ENCODE measurements at regions not wholly inside any gene's neighbourhood (a gene's known extent, or its start where the extent isn't known, plus 50 kb on each side); places are given as distances from the start of the nearest gene placed in this dataset.

DNA sequence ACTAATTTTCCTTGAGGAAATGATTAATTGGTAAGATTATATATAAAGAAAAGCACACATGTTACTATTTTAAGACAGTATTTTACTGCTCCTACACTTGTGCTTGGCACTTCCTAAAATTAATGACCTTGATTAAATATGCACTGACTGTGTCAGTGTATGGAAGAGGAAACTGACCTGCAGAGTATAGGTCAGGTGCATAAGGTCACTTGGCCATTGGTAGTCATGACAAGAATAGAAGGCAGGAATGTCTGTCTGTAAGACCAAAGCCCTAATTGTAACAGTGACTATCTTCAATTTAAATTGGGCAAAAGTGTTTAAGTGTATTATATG is 128.0 kb upstream of the KCNK2 start:
- Histone ChIP-seq H3K4me1 (ENCODE audit: control insufficient read depth, insufficient read depth, low read length) (no peaks in the 10 kb centered on the region), H3K9ac (ENCODE audit: extremely low read depth, low read length, poor library complexity, severe bottlenecking) (no peak overlapping the region), H3K9me3 (ENCODE audit: control insufficient read depth, low read length) (no peaks in the 10 kb centered on the region), H3K4me3 (ENCODE audit: low read length) (no peak overlapping the region), H3K27me3 (ENCODE audit: control insufficient read depth, insufficient read depth, low read length, poor library complexity, severe bottlenecking) (no peaks in the 10 kb centered on the region), H3K36me3 (ENCODE audit: control insufficient read depth, insufficient read depth, low read length) (no peaks in the 10 kb centered on the region), H3K27ac (ENCODE audit: low read depth, low read length) (no peak overlapping the region)
- H3K36me3 Mint-ChIP-seq (ENCODE audit: low read depth): no peaks in the 10 kb centered on the region
- TF ChIP-seq, protein P1, sequence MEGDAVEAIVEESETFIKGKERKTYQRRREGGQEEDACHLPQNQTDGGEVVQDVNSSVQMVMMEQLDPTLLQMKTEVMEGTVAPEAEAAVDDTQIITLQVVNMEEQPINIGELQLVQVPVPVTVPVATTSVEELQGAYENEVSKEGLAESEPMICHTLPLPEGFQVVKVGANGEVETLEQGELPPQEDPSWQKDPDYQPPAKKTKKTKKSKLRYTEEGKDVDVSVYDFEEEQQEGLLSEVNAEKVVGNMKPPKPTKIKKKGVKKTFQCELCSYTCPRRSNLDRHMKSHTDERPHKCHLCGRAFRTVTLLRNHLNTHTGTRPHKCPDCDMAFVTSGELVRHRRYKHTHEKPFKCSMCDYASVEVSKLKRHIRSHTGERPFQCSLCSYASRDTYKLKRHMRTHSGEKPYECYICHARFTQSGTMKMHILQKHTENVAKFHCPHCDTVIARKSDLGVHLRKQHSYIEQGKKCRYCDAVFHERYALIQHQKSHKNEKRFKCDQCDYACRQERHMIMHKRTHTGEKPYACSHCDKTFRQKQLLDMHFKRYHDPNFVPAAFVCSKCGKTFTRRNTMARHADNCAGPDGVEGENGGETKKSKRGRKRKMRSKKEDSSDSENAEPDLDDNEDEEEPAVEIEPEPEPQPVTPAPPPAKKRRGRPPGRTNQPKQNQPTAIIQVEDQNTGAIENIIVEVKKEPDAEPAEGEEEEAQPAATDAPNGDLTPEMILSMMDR (conservative IDR thresholded peaks at IDR 0.05): no peak
- no peak for DNase-seq
- H3K27ac Mint-ChIP-seq: no peak overlapping the region
- no peak overlapping the region for H3K4me3 Mint-ChIP-seq
- H3K27me3 Mint-ChIP-seq (ENCODE audit: insufficient read depth): peaks cover 8% of the 10 kb centered on the region
- H3K4me1 Mint-ChIP-seq: peaks cover 2% of the 10 kb centered on the region
- H3K9me3 Mint-ChIP-seq: no peaks in the 10 kb centered on the region

DNA sequence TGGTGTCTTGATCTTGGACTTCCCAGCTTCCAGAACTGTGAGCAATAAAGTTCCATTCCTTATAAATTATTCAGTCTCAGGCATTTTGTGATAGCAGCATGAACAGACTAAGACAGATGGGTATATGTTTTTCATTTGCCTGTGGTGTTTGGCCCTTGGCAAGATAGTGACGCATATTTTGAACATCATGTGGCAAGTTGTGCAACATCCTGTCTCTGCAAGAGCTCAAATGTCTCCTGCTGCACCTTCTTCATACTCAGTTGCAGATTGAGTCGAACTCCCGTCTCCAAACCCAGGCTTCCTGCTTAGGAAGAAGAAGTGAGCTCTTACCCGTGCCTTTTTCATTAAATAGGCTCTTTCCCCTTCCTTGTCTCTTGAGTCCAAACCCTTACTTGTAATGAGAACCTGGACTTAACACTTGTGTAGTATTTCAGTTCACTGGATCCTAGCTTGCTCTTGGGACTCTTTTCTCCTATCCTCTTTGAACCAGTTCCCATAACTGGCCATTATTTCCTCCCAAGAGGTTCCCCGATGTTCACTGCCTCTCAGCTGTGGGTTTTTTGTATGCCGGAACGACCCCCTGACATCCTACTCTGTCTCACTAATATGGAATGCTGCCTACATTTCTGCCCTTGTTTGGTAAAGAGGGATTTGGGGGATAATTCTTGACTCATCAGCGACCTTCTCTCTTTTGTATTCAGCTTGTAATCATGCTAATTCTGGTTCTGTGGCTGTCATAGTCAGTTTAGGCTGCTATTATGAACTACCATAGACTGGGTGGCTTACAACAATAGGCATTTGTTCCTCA is 125.0 kb upstream of the KCNK2 start:
- no peaks in the 10 kb centered on the region for H3K36me3 ChIP-seq (ENCODE audit: control insufficient read depth, insufficient read depth, low read length)
- Mint-ChIP-seq H3K27ac (no peak overlapping the region), H3K4me1 (peaks cover under 1% of the 10 kb centered on the region), H3K9me3 (peaks cover 12% of the 10 kb centered on the region), H3K36me3 (ENCODE audit: low read depth) (no peaks in the 10 kb centered on the region), H3K4me3 (no peak overlapping the region), H3K27me3 (ENCODE audit: insufficient read depth) (peaks cover 10% of the 10 kb centered on the region)
- 90 to 91% methylated on average over 6 to 8 of the region's 8 CpGs for WGBS, 2 experiments (ENCODE audit: insufficient coverage in 1 of 2, insufficient read length in 1 of 2)
- no peak for DNase-seq
- TF ChIP-seq, protein P1 (conservative IDR thresholded peaks at IDR 0.05): no peak
- no peak overlapping the region for H3K9ac ChIP-seq (ENCODE audit: extremely low read depth, low read length, poor library complexity, severe bottlenecking)
- H3K27me3 ChIP-seq (ENCODE audit: control insufficient read depth, insufficient read depth, low read length, poor library complexity, severe bottlenecking): no peaks in the 10 kb centered on the region
- peaks cover 12% of the 10 kb centered on the region for H3K9me3 ChIP-seq (ENCODE audit: control insufficient read depth, low read length)
- H3K4me1 ChIP-seq (ENCODE audit: control insufficient read depth, insufficient read depth, low read length): no peaks in the 10 kb centered on the region
- H3K27ac ChIP-seq (ENCODE audit: low read depth, low read length): no peak overlapping the region
- no peak overlapping the region for H3K4me3 ChIP-seq (ENCODE audit: low read length)

DNA sequence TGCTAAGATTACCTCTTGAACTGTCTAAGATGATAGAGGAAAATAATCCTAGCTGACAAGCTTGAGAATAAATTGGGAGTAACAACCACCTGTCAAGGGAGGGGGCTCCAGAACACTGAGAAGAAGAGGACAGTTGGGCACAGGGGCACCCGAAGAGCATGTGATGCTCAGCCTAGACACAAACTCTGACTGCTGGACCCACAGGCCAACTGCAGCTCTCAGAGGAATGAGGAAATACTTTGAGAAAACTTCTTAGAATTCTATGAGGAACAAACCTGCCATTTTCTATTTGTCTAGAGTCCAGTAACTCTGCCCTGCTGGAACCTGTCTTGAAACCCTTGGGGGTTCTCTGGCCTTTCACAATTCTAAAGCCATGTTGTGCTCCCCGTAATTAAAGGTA is 124.1 kb upstream of the KCNK2 start:
- Histone ChIP-seq H3K4me1 (ENCODE audit: control insufficient read depth, insufficient read depth, low read length) (no peaks in the 10 kb centered on the region), H3K4me3 (ENCODE audit: low read length) (no peak overlapping the region), H3K27me3 (ENCODE audit: control insufficient read depth, insufficient read depth, low read length, poor library complexity, severe bottlenecking) (no peaks in the 10 kb centered on the region), H3K9me3 (ENCODE audit: control insufficient read depth, low read length) (peaks cover 12% of the 10 kb centered on the region), H3K36me3 (ENCODE audit: control insufficient read depth, insufficient read depth, low read length) (no peaks in the 10 kb centered on the region), H3K9ac (ENCODE audit: extremely low read depth, low read length, poor library complexity, severe bottlenecking) (no peak overlapping the region), H3K27ac (ENCODE audit: low read depth, low read length) (no peak overlapping the region)
- H3K4me1 Mint-ChIP-seq: no peaks in the 10 kb centered on the region
- peaks cover 12% of the 10 kb centered on the region for H3K9me3 Mint-ChIP-seq
- H3K4me3 Mint-ChIP-seq: no peak overlapping the region
- H3K36me3 Mint-ChIP-seq (ENCODE audit: low read depth): no peaks in the 10 kb centered on the region
- TF ChIP-seq, protein P1 (conservative IDR thresholded peaks at IDR 0.05): no peak
- no peak for DNase-seq
- no peak overlapping the region for H3K27ac Mint-ChIP-seq
- H3K27me3 Mint-ChIP-seq (ENCODE audit: insufficient read depth): peaks cover 10% of the 10 kb centered on the region
- WGBS, 2 experiments (ENCODE audit: insufficient coverage in 1 of 2, insufficient read length in 1 of 2): 100% methylated on average over 1 of the region's 2 CpGs
